ENCODE measurements at regions not wholly inside any gene's neighbourhood (a gene's known extent, or its start where the extent isn't known, plus 50 kb on each side); places are given as distances from the start of the nearest gene placed in this dataset.

DNA sequence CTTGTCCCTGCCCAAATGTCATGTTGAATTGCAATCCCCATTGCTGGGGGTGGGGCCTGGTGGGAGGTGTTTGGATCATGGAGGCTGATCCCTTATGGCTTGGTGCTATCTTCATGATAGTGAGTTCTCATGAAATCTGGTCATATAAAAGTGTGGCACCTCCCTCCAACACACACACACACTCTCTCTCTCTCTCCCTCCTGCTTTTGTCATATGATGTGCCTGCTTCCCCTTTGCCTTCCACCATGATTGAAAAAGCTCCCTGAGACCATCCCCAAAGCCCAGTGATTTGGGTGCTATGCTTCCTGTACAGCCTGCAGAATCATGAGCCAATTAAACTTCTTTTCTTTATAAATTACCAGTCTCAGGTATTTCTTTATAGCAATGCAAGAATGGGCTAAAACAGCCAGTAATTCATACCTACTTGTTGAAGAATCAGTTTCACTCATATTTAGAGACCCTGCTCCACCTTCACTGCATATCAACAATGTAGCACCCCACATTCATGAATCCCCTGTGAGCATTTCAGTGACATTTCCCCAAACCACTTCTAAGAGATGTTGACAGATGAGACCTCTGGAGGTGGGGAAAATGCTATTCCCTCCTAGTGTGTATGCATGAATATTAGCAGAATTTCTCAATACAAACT lies 54.8 kb upstream of the STK17B start:
- intact Hi-C loops (cut with micrococcal nuclease): no loop called here
- no peaks in the 10 kb centered on the region for H3K36me3 Mint-ChIP-seq
- H3K27me3 Mint-ChIP-seq (ENCODE audit: low read depth in 3 of 3): peaks cover 0 to 1% (median 1%) of the 10 kb centered on the region in 3 donors
- Histone ChIP-seq H3K79me2 (ENCODE audit: insufficient read depth, low read length) (no peaks in the 10 kb centered on the region), H3K9me3 (replicated peaks in 1 of 2; ENCODE audit: control insufficient read depth in 1 of 2, insufficient read depth in 1 of 2, low read length in 2 of 2) (no peaks in the 10 kb centered on the region), H2AFZ (ENCODE audit: insufficient read depth, low read depth, low read length, poor library complexity, severe bottlenecking) (no peak overlapping the region), H3K27ac (ENCODE audit: low read depth in 1 of 2, low read length in 2 of 2) (no peak overlapping the region), H3K36me3 (replicated peaks in 1 of 2; ENCODE audit: control insufficient read depth in 1 of 2, insufficient read depth in 2 of 2, low read length in 2 of 2) (no peaks in the 10 kb centered on the region), H4K20me1 (ENCODE audit: insufficient read depth, low read length) (no peaks in the 10 kb centered on the region), H3K27me3 (ENCODE audit: control insufficient read depth in 2 of 2, insufficient read depth in 2 of 2, low read length in 2 of 2) (no peaks in the 10 kb centered on the region), H3K9ac (ENCODE audit: insufficient read depth, low read length, poor library complexity, severe bottlenecking) (no peak overlapping the region), H3K4me2 (replicated peaks; ENCODE audit: extremely low read depth, low read length, poor library complexity, severe bottlenecking) (no peak overlapping the region), H3K4me1 (ENCODE audit: control insufficient read depth in 1 of 2, insufficient read depth in 2 of 2, low read length in 2 of 2) (peaks cover 12 to 13% of the 10 kb centered on the region in 2 donors), H3K4me3 (replicated peaks in 1 of 3; ENCODE audit: low read depth in 2 of 3, low read length in 3 of 3) (no peak overlapping the region)
- no peak for DNase-seq
- no peak overlapping the region for H3K4me3 Mint-ChIP-seq
- peaks cover 22% of the 10 kb centered on the region for H3K4me1 Mint-ChIP-seq
- H3K9me3 Mint-ChIP-seq: peaks cover 0 to 2% (median 0%) of the 10 kb centered on the region in 7 donors
- TF ChIP-seq, protein P1, sequence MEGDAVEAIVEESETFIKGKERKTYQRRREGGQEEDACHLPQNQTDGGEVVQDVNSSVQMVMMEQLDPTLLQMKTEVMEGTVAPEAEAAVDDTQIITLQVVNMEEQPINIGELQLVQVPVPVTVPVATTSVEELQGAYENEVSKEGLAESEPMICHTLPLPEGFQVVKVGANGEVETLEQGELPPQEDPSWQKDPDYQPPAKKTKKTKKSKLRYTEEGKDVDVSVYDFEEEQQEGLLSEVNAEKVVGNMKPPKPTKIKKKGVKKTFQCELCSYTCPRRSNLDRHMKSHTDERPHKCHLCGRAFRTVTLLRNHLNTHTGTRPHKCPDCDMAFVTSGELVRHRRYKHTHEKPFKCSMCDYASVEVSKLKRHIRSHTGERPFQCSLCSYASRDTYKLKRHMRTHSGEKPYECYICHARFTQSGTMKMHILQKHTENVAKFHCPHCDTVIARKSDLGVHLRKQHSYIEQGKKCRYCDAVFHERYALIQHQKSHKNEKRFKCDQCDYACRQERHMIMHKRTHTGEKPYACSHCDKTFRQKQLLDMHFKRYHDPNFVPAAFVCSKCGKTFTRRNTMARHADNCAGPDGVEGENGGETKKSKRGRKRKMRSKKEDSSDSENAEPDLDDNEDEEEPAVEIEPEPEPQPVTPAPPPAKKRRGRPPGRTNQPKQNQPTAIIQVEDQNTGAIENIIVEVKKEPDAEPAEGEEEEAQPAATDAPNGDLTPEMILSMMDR (IDR thresholded peaks at IDR 0.05): no peak
- H3K27ac Mint-ChIP-seq: peak overlapping the region in 1 of 7 donors; percentile 27

DNA sequence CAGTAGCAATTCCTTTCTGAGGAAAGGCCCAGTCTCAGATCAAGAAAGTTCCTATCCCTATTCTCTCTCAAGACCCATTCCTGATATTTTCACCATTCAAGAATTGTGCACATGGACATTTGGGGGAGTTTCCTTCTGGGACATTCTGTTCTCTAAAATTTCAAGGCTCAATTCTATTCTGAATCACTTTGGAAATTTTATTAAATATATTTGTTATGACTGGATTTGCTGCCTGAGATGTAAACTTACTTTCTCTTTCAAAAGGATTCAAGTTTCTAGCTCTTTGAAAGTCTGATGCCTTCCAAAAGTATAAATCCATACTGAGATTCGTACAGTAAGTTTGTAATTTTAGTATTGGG lies 55.3 kb upstream of the STK17B start:
- Mint-ChIP-seq H3K27me3 (ENCODE audit: low read depth in 3 of 3) (peaks cover 0 to 1% (median 1%) of the 10 kb centered on the region in 3 donors), H3K4me1 (peaks cover 22% of the 10 kb centered on the region), H3K27ac (no peak overlapping the region), H3K9me3 (peaks cover 0 to 2% (median 0%) of the 10 kb centered on the region in 7 donors), H3K36me3 (no peaks in the 10 kb centered on the region), H3K4me3 (no peak overlapping the region)
- H2AFZ ChIP-seq (ENCODE audit: insufficient read depth, low read depth, low read length, poor library complexity, severe bottlenecking): no peak overlapping the region
- WGBS (ENCODE audit: insufficient coverage): no CpG with 5 or more reads among the region's 1 CpG
- no peak overlapping the region for H3K4me2 ChIP-seq (replicated peaks; ENCODE audit: extremely low read depth, low read length, poor library complexity, severe bottlenecking)
- H3K9ac ChIP-seq (ENCODE audit: insufficient read depth, low read length, poor library complexity, severe bottlenecking): no peak overlapping the region
- no peak overlapping the region for H3K27ac ChIP-seq (ENCODE audit: low read depth in 1 of 2, low read length in 2 of 2)
- H3K36me3 ChIP-seq (replicated peaks in 1 of 2; ENCODE audit: control insufficient read depth in 1 of 2, insufficient read depth in 2 of 2, low read length in 2 of 2): no peaks in the 10 kb centered on the region
- peaks cover 12 to 13% of the 10 kb centered on the region in 2 donors for H3K4me1 ChIP-seq (ENCODE audit: control insufficient read depth in 1 of 2, insufficient read depth in 2 of 2, low read length in 2 of 2)
- H3K27me3 ChIP-seq (ENCODE audit: control insufficient read depth in 2 of 2, insufficient read depth in 2 of 2, low read length in 2 of 2): no peaks in the 10 kb centered on the region
- intact Hi-C loops (cut with micrococcal nuclease): no loop called here
- TF ChIP-seq, protein P1 (IDR thresholded peaks at IDR 0.05): no peak
- no peaks in the 10 kb centered on the region for H3K79me2 ChIP-seq (ENCODE audit: insufficient read depth, low read length)
- no peak for DNase-seq
- H3K9me3 ChIP-seq (replicated peaks in 1 of 2; ENCODE audit: control insufficient read depth in 1 of 2, insufficient read depth in 1 of 2, low read length in 2 of 2): no peaks in the 10 kb centered on the region
- no peaks in the 10 kb centered on the region for H4K20me1 ChIP-seq (ENCODE audit: insufficient read depth, low read length)
- H3K4me3 ChIP-seq (replicated peaks in 1 of 3; ENCODE audit: low read depth in 2 of 3, low read length in 3 of 3): no peak overlapping the region

Measured in CD14-positive monocyte (primary cell).